C4-2B (cell line): ENCODE measurements at regions not wholly inside any gene's neighbourhood (a gene's known extent, or its start where the extent isn't known, plus 50 kb on each side); places are given as distances from the start of the nearest gene placed in this dataset.

Experiments used
- H3K27ac ChIP-seq: fragments of 450-650 bp; 2 replicates; pipeline ENCODE4 v1.5.1; 2017
- ZFX ChIP-seq: fragments of 450-650 bp; IDR thresholded peaks from 2 replicates; pipeline ENCODE4 v1.6.1; 2017
- TF ChIP-seq, protein P1 (sequence below): fragments of 450-650 bp; conservative IDR thresholded peaks from 2 replicates; pipeline ENCODE4 v1.5.1; 2017; ENCODE audit warnings: mild to moderate bottlenecking

DNA sequence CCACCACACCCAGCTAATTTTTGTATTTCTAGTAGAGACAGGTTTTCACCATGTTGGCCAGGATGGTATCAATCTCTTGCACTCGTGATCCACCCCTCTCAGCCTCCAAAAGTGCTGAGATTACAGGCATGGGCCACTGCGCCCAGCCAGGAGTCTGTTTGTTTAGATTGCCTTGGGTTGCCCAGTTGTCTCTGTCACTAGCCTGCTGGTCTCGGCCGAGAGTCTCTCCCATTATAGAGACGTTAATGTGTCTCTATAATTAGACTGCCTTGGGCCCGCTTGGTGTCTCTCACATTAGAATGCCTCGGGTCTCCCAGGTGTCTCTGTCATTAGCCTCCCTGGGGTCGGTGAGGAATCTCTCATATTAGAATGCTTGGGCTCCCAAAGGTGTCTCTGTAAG, 1533.6 kb downstream of the UQCRFS1 start:
- TF ChIP-seq, protein P1, sequence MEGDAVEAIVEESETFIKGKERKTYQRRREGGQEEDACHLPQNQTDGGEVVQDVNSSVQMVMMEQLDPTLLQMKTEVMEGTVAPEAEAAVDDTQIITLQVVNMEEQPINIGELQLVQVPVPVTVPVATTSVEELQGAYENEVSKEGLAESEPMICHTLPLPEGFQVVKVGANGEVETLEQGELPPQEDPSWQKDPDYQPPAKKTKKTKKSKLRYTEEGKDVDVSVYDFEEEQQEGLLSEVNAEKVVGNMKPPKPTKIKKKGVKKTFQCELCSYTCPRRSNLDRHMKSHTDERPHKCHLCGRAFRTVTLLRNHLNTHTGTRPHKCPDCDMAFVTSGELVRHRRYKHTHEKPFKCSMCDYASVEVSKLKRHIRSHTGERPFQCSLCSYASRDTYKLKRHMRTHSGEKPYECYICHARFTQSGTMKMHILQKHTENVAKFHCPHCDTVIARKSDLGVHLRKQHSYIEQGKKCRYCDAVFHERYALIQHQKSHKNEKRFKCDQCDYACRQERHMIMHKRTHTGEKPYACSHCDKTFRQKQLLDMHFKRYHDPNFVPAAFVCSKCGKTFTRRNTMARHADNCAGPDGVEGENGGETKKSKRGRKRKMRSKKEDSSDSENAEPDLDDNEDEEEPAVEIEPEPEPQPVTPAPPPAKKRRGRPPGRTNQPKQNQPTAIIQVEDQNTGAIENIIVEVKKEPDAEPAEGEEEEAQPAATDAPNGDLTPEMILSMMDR: no peak
- no peak for TF ChIP-seq ZFX

DNA sequence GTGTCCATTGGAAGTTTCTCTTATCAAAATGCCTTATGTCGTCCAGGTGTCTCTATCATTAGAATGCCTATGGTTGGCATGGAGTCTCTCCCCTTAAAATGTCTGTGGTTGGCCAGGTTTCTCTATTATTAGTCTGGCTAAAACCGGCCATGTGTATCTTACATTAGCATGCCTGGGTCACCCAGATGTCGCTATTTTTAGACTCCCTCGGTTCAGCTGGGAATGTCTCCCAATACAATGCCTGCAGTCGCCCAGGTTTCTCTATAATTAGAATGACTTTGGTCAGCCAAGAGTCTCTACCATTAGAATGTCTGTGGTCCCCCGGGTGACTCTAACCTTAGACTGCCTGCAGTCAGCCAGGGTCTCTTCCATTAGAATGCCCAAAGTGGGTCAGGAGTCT, 1536.1 kb downstream of the UQCRFS1 start:
- no peak for TF ChIP-seq ZFX
- TF ChIP-seq, protein P1: no peak

More for the DNA sequence above, 1533.6 kb downstream of the UQCRFS1 start:
- no peak overlapping the region for H3K27ac ChIP-seq

DNA sequence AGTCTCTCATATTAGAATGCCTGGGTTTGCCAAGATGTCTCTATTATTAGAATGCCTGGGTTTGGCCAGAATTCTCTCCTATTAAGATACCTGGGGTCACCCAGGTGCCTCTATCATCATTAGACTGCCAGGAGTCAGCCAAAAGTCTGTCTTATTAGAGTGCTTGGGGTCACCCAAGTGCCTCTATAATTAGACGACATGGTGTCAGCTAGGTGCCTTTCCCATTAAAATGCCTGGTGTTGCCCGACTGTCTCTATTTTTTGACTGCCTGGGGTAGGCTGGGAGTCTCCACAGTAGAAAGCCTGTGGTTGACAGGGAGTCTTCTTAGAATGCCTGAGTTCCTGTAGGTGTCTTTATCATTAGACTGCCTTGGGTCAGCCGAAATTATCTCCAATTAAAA, 1536.6 kb downstream of the UQCRFS1 start:
- no peak overlapping the region for H3K27ac ChIP-seq
- TF ChIP-seq, protein P1: no peak
- TF ChIP-seq ZFX: no peak

More for the DNA sequence above, 1536.1 kb downstream of the UQCRFS1 start:
- no peak overlapping the region for H3K27ac ChIP-seq

DNA sequence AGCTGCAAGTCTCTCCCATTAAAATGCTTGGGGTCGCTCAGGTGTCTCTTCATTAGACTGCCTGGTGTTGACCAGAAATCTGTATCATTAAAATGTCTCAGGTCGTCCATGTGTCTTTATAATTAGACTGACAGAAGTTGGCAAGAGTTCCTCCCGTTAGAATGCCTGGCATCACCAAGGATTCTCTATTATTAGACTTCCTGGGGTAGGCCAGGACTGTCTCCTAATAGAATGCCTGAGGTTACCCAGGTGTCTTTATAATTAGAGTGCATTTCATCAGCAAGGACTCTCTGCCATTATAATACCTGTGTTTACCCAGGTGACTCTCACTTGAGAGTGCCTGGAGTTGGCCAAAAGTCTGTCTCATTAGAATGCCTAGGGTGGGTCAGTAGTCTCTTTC, 1537.2 kb downstream of the UQCRFS1 start:
- TF ChIP-seq, protein P1: no peak
- no peak for TF ChIP-seq ZFX
- no peak overlapping the region for H3K27ac ChIP-seq

DNA sequence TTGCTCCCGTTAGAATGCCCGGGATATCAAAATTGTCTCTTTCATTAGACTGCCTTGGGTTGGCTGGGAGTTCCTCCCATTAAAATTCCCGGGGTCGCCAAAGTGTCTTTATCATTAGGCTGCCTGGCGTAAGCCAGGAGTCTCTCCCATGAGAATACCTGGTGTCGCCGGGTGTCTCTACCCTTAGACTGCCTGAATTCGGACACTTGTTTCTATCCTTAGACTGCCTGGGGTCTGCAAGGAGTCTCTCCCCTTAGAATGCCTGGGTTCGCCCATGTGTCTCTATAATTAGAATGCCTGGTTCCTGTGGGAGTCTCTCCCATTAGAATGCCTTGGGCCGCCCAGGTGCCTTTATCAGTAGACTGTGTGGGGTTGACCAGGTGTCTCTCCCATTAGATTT, 1538.2 kb downstream of the UQCRFS1 start:
- TF ChIP-seq, protein P1: no peak
- TF ChIP-seq ZFX: no peak
- H3K27ac ChIP-seq: no peak overlapping the region

DNA sequence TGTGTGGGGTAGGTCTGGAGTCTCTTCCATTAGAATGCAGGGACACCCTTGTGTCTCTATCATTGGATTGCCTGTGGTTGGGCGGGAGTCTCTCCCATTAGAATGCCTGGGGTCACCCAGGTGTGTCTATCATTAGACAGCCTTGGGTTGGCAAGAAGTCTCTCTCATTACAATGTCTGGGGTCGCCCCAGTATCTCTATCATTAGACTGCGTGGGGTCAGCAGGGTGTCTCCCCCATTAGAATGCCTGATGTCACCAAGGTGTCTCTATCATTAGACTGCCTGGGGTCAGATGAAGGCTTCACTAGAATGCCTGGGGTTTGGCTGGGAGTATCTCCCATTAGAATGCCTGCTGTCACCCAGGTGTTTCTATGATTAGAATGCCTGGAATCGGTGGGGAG, 1539.0 kb downstream of the UQCRFS1 start:
- TF ChIP-seq, protein P1: no peak
- no peak for TF ChIP-seq ZFX
- no peak overlapping the region for H3K27ac ChIP-seq

DNA sequence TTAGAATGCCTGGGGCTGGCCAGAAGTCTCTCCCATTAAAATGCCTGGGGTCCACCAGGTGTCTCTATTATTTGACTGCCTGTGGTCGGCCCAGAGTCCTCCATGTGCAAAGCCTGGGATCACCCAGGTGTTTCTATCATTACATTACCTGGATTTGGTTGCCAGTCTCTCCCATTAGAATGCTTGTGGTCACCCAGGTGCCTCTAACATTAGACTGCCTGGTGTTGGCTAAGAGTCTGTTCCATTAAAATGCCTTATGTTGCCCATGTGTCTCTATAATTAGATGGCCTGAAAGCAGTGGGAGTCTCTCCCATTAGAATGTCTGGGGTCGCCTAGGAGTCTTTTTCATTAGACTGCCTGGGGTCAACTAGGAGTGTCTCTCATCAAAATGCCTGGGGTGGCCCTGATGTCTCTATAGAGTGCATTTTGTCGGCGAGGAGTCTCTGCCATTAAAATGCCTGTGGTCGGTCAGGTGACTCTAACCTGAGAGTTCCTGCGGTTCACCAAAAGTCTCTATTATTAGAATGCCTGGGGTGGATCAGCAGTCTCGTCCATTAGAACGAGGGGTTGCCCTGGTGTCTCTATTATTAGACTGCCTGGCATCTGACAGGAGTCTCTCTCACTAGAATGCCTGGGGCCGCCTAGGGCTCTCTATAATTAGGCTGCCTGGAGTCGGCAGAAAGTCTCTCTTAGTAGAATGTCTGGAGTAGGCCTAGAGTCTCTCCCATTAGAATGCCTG, 1540.5 kb downstream of the UQCRFS1 start:
- TF ChIP-seq, protein P1: no peak
- no peak for TF ChIP-seq ZFX
- no peak overlapping the region for H3K27ac ChIP-seq
